NCI-H2107 treated with DMSO at 0.1 percent for 48 hours (cell line): ENCODE measurements at regions not wholly inside any gene's neighbourhood (a gene's known extent, or its start where the extent isn't known, plus 50 kb on each side); places are given as distances from the start of the nearest gene placed in this dataset.

ENCODE experiments used
- DNase-seq: peaks from one replicate; lab custom pipeline; 2025; ENCODE audit not compliant: unreplicated experiment; lab: John Stamatoyannopoulos, UW

- no peak for DNase-seq
Measured at GRCh38 chr21:19771881-19772280, 1226.3 kb upstream of the NCAM2 start.

DNA sequence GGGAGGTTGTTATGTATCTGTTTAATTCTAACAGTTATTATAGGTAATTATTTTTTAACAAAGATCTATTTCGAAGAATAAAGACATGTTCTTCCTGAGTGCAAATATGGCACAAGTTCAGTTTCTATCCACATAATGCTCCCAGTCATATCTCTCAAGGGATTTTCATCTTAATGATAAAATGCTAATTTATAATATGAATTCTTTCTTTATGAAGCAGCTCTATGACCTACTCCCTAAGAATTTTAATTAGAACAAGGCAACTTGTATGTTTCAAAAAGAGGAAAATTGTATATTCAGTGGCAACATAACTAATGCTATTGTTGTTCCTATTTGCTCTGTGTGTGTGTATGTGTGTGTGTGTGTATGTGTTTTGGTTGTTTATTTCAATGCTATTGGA, 1222.1 kb upstream of the NCAM2 start:
- no peak for DNase-seq

GRCh38 chr21:19781881-19782652, 1216.1 kb upstream of the NCAM2 start:
- no peak for DNase-seq

DNA sequence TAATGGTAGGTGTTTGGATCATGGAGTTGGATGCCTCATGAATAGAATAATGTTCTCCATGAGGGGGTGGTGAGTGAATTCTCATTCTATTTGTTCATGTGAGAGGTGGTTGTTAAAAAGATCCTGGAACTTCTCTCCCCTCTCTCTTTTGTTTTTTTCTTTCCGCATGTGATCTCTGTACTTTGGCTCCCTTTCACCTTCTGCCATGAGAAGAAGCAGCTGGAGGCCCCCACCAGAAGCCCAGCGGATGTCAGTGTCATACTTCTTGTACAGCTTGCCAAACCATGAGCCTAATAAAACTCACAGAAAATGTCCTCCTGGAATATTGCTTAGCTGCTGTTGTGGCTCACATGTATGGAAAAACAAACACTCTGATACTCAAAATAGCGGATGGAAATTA, 1212.3 kb upstream of the NCAM2 start:
- DNase-seq = no peak

- DNase-seq = no peak
Measured at GRCh38 chr21:19792004-19792403, 1206.2 kb upstream of the NCAM2 start.

GRCh38 chr21:19807201-19807600, 1191.0 kb upstream of the NCAM2 start:
- no peak for DNase-seq

DNA sequence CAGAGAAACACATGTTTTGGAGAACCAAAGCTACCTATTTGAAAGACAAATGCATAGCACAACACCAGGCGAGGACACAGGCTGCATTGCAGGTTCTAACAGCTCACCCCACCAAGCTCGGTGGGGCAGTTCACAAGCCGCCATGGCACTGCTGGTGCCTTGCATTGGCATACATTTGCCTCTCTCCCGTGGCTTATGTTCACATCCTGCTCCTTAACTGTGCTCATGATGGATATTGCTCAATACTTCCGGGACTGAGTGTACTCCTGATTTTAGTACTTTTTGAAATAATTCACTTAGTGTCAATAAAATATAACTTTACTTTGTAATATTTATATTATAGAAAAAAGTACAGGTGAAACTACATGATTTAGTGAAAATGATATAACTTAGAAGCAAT, 1187.4 kb upstream of the NCAM2 start:
- DNase-seq = no peak

- no peak for DNase-seq
Measured at GRCh38 chr21:19830446-19830845, 1167.8 kb upstream of the NCAM2 start.

DNA sequence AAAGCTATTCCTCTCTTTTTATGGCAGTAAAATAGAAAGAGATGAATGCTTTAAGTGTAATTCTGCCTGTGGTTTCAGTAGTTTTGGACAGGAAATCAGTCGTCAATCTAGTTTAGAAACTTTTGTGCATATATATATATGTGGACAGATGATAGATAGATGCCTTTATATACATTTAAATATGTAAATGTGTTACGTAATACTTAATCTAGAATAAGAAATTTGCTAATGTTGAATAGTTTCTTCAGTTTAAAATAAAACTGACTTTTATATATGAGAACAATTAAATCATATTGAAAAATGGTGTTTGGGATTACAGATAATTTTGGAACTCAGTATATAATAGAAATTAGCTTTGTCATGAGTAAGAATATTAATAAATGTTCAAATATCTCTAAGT, 1165.7 kb upstream of the NCAM2 start:
- no peak for DNase-seq

DNA sequence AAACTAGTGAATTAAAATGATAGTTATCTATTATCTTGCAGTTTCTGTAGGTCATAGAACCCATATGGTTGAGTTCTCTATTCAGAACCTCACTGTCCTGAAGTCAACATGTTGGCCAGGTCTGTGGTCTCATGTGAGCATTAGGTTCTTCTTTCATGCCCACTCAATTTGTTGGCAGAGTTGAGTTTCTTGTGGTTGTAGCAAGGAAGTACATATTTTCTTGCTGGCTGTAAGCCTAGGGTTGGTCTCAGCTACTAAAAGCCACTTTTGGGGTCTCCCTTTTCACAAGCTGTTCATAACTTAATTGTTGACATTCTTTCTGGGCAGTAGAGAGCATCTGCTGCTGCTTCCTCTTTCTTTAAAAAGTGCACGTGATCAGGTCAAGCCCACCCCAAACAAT, 1165.1 kb upstream of the NCAM2 start:
- DNase-seq = no peak

DNA sequence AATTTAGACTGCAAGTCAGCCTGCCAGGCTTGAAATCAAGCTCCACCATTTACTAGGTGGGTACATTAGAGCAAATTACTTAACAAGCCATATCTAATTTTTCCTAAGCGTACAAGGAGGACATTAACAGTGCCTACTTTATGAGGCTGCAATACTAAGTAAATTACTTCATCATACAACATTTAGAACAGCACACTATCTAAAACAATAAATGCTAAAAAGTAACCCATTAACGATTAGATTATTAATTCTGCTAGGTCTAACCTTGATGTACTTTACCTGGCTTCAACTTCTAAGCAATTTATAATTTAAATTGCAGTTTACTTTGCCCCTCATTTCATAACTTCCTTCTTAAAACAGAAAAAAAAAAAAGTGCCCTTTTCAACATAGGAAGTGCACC, 1155.6 kb upstream of the NCAM2 start:
- DNase-seq = no peak

DNA sequence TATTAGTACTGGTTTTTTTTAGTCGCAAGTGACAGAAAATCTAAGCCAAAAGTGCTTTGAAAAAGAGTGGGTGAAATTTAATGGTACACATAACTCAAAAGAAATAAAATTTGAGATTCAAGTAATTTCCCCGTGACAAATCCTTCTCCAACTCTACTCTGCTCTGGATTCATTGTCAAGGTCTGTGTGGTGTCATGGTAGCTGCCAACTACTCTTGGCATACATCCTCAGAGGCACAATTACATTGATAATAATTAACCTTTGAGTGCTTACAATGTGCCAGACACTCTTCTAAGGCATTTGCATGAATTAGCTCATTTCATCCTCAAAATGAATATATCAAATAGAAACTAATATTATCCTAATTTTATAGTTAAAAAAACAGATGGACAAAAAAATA, 1153.9 kb upstream of the NCAM2 start:
- DNase-seq = no peak

GRCh38 chr21:19850157-19850556, 1148.1 kb upstream of the NCAM2 start:
- no peak for DNase-seq

- DNase-seq = no peak
Measured at GRCh38 chr21:19853061-19853460, 1145.1 kb upstream of the NCAM2 start.

GRCh38 chr21:19853709-19854575, 1144.3 kb upstream of the NCAM2 start:
- no peak for DNase-seq

- no peak for DNase-seq
Measured at GRCh38 chr21:19855522-19855921, 1142.7 kb upstream of the NCAM2 start.

DNA sequence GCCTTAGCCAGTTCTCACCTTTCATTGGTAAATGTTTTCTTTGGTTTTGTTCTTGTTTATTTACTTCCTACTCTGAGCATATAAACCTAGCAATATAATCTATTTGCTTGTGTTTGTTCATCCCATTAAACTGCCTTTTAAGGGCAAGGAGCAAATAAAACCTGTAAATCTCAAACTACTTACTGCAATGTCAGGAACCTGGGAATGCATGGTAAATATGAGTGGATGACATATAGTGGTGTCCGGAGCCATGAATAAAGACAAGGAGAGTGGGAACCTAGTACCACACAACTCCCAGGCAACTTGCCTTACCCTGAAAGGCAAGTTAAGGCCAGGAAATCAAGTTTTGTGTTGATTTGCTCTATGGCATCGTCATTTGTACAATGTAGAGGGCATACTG, 1133.7 kb upstream of the NCAM2 start:
- DNase-seq = no peak

GRCh38 chr21:19870682-19871081, 1127.5 kb upstream of the NCAM2 start:
- DNase-seq = no peak

GRCh38 chr21:19874521-19874920, 1123.7 kb upstream of the NCAM2 start:
- DNase-seq = no peak

- no peak for DNase-seq
Measured at GRCh38 chr21:19878133-19878532, 1120.1 kb upstream of the NCAM2 start.

DNA sequence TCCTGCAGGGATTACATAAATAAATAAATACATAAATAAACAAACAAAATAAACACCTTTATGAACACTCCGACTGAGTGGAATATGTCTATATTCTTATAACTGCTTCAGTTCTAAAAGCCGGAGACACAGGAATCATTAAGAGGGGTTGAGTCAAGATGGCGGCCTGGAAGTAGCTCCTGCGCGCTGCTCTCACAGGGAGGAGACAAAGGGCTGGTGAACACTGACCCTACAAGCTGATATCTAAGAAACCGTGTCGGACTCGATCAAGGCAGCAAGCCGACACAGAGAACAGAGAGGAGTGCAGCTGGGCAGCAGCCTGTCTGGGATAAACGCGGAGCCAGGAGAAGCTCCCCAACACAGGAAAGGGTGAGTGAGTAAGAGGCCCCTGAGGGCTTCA, 1098.6 kb upstream of the NCAM2 start:
- DNase-seq = no peak

DNA sequence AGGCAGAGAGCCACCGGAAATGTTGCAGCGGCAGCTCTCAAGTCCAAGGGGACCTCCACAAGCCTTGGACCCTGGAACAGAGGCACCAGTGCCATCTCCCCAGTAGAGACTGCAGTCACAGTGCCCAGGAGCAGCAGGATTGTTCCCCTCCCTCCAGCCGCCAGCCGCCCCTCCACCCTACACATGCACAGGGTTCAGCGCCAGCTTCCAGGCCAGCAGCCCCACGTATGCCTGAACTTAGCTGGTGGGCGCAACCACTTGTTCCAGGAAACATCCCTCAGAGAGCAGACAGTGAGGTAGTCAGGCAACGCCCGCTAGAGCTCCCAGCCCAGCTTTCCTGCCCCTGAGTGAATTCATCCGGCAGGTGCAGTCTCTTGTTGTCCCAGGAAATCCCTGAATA, 1098.1 kb upstream of the NCAM2 start:
- DNase-seq = no peak
